ENCODE measurements at regions not wholly inside any gene's neighbourhood (a gene's known extent, or its start where the extent isn't known, plus 50 kb on each side); places are given as distances from the start of the nearest gene placed in this dataset.

DNA sequence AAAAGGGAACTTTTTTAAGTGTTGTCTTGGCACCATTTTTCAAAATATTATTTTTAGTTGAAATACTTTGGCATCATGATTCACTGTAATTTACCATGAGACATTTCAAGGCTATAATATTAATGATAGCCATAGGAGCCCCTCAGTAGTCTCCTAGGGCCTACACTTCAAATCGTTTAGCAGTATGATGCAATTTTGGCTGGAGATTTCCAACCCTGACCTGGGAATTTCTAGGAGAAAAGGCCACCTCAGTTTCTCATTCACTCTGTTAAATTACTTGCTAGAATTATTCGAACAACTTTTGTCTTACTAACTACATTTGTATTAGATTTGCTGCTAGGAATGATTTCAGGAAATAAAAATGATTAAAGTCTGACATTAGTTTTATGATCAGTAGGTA lies 1610.9 kb upstream of the RAG2 start:
- intact Hi-C loops (cut with DNase I): no loop called here
- Histone ChIP-seq H3K36me3 (no peaks in the 10 kb centered on the region), H3K27ac (no peak overlapping the region)

DNA sequence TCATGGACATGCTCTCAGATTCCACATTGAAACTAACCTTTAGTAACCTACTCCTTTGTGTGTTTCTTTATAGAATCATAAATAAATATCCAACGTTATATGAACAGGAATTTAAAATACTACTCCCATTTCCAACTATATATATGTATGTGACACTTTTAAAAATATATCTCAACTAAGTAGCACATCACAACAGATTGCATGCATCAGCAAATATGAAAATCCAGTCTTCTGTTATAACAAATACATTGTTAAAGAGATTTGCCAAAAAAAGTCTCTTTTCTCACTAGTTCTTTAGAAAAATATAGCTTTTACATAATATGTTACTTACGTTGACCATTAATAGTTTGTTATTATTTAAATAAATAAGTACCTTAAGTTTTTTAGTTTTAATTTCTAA lies 1608.6 kb upstream of the RAG2 start:
- no peak for DNase-seq
- TF ChIP-seq POLR2A (IDR thresholded peaks at IDR 0.05): no peak
- TF ChIP-seq, protein P1, sequence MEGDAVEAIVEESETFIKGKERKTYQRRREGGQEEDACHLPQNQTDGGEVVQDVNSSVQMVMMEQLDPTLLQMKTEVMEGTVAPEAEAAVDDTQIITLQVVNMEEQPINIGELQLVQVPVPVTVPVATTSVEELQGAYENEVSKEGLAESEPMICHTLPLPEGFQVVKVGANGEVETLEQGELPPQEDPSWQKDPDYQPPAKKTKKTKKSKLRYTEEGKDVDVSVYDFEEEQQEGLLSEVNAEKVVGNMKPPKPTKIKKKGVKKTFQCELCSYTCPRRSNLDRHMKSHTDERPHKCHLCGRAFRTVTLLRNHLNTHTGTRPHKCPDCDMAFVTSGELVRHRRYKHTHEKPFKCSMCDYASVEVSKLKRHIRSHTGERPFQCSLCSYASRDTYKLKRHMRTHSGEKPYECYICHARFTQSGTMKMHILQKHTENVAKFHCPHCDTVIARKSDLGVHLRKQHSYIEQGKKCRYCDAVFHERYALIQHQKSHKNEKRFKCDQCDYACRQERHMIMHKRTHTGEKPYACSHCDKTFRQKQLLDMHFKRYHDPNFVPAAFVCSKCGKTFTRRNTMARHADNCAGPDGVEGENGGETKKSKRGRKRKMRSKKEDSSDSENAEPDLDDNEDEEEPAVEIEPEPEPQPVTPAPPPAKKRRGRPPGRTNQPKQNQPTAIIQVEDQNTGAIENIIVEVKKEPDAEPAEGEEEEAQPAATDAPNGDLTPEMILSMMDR (IDR thresholded peaks at IDR 0.05): no peak
- no peak overlapping the region for H3K27ac ChIP-seq
- no peaks in the 10 kb centered on the region for H3K4me1 ChIP-seq
- intact Hi-C loops (cut with DNase I): no loop called here
- no peaks in the 10 kb centered on the region for H3K27me3 ChIP-seq
- no peaks in the 10 kb centered on the region for H3K36me3 ChIP-seq
- 83 to 88% methylated on average over 2 of the region's 2 CpGs for WGBS, 2 donors
- no peak overlapping the region for H3K4me3 ChIP-seq (replicated peaks in 1 of 3)
- H3K9me3 ChIP-seq: no peaks in the 10 kb centered on the region

More for the DNA sequence above, 1610.9 kb upstream of the RAG2 start:
- TF ChIP-seq, protein P1 (IDR thresholded peaks at IDR 0.05): no peak
- no peak for TF ChIP-seq POLR2A (IDR thresholded peaks at IDR 0.05)
- no peaks in the 10 kb centered on the region for H3K4me1 ChIP-seq
- H3K4me3 ChIP-seq (replicated peaks in 1 of 3): no peak overlapping the region
- H3K9me3 ChIP-seq: no peaks in the 10 kb centered on the region
- no peaks in the 10 kb centered on the region for H3K27me3 ChIP-seq
- 73 to 77% methylated on average over 2 of the region's 2 CpGs for WGBS, 2 donors
- DNase-seq: no peak

DNA sequence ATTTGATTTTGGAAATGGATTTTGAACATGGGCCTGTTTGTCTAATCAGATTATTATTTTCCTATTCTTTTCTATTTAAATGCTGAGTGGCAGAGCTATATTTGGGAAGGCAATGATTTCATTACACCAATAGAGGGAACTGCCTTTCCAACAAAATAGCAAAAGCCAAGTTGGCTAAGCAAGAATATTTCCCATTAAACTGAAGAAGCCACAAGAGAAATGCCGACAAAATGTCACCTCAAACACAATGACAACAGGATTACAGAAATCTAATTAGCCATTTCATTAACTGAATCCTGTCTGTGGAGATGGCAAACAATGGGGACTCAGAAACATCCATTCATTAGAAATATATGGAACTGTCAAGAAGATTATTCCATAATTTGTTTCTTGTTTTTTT lies 1593.1 kb upstream of the RAG2 start:
- 78 to 95% methylated on average over 1 of the region's 1 CpG for whole genome bisulfite sequencing, 2 donors
- intact Hi-C loops (cut with DNase I): no loop called here
- no peak for DNase-seq
- Histone ChIP-seq H3K4me1 (no peaks in the 10 kb centered on the region), H3K36me3 (no peaks in the 10 kb centered on the region), H3K9me3 (no peaks in the 10 kb centered on the region), H3K4me3 (replicated peaks in 1 of 3) (no peak overlapping the region), H3K27ac (no peak overlapping the region), H3K27me3 (no peaks in the 10 kb centered on the region)
- TF ChIP-seq, protein P1 (IDR thresholded peaks at IDR 0.05): no peak
- no peak for TF ChIP-seq POLR2A (IDR thresholded peaks at IDR 0.05)

DNA sequence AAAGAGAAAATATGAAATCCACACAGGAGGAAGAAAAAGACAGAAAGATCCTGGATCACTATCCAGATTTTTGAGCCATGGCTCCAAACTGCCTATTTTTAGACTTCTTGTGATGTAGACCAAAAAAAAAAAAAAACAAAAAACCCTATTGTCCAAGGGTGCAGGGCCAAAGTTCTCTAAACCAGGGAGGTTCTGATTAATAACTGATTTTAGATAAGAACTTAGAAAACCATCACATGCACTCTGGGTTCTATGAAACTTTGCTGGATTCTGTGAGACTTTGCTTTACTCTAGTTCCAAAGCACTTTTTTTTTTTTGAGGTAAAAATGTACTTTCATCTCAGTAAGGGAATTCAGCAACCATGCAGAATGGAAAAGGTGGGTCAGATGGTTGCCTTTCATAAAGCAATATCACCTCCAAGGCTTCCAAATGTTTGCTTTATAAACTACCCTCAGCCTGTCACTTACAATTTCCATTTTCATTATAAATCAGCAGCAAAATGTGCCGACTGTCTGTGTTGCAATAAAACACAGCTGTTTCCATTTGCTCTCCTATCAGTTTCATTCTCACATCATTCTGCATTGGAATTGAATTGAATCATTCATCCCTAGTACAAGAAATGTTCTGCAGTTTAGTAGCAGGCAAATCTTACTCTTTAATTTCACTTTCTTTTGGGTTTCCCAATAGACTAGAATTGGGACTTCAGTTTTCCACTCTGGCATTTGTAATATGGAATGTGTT lies 1584.3 kb upstream of the RAG2 start:
- Histone ChIP-seq H3K4me1 (no peaks in the 10 kb centered on the region), H3K27me3 (no peaks in the 10 kb centered on the region), H3K27ac (no peak overlapping the region), H3K9me3 (no peaks in the 10 kb centered on the region), H3K4me3 (replicated peaks in 1 of 3) (no peak overlapping the region), H3K36me3 (no peaks in the 10 kb centered on the region)
- TF ChIP-seq, protein P1 (IDR thresholded peaks at IDR 0.05): no peak
- TF ChIP-seq POLR2A (IDR thresholded peaks at IDR 0.05): no peak
- 53 to 69% methylated on average over 1 of the region's 1 CpG for WGBS, 2 donors
- DNase-seq: no peak
- intact Hi-C loops (cut with DNase I): no loop called here

DNA sequence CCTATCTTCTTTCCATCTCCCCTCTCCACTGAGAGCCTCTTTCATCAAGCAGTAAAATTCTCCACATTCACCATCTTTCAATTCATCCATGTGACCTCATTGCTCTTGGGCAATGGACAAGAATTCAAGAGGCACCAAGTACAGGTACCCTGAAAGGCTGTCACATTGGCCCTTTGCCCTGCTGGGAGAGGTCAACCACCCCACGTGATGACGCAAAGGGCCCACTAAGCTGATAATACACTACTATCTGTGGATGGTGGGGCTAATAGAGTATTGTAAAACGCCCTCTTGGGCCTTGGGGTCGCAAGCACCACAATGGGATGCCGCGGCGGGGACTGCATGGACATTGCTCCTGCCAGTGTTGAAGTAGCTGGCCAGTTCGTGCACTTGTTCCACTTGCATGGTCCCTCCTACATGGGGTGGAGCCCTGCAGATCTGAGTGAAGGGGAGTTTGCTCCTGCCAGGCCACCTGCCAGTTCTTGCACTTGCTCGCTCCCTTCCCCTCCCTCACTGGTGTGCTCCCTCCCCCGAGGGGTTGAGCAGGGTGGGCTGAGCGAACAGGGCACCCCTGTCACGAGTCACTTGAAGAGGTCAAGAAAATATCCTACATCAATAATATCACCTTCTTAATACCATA lies 1578.8 kb upstream of the RAG2 start:
- Histone ChIP-seq H3K27me3 (no peaks in the 10 kb centered on the region), H3K27ac (no peak overlapping the region), H3K4me1 (no peaks in the 10 kb centered on the region), H3K9me3 (no peaks in the 10 kb centered on the region), H3K4me3 (replicated peaks in 1 of 3) (no peak overlapping the region), H3K36me3 (no peaks in the 10 kb centered on the region)
- intact Hi-C loops (cut with DNase I): no loop called here
- no peak for DNase-seq
- WGBS, 2 donors: 86 to 88% methylated on average over 12 of the region's 12 CpGs
- no peak for TF ChIP-seq POLR2A (IDR thresholded peaks at IDR 0.05)
- TF ChIP-seq, protein P1 (IDR thresholded peaks at IDR 0.05): no peak
